Liver (tissue), 8 donors: ENCODE measurements at regions not wholly inside any gene's neighbourhood (a gene's known extent, or its start where the extent isn't known, plus 50 kb on each side); places are given as distances from the start of the nearest gene placed in this dataset.

Experiments
- DNase-seq: peaks from one replicate; pipeline ENCODE4 v3.0.0-alpha.2; 2017; ENCODE audit warnings: low spot score
- H3K27ac ChIP-seq, 2 donors: one replicate each; pipeline ENCODE4 v1.7.0; 2013; ENCODE audit warnings: inconsistent platforms in 2 of 2, low read length in 2 of 2, control low read depth in 1 of 2, low read depth in 1 of 2, mild to moderate bottlenecking in 1 of 2
- H3K27me3 ChIP-seq, 4 donors: one replicate each; pipeline versions ENCODE4 v1.6.1 to v1.7.0; 2013; ENCODE audit warnings: low read length in 3 of 4, inconsistent platforms in 1 of 4, mild to moderate bottlenecking in 1 of 4, moderate library complexity in 1 of 4; ENCODE audit not compliant: control insufficient read depth in 4 of 4, insufficient read depth in 4 of 4
- H3K36me3 ChIP-seq, 4 donors: one replicate each; pipeline versions ENCODE4 v1.6.1 to v1.7.0; 2013; ENCODE audit warnings: low read length in 3 of 4, mild to moderate bottlenecking in 3 of 4, low read depth in 1 of 4, moderate library complexity in 1 of 4; ENCODE audit not compliant: control insufficient read depth in 4 of 4, insufficient read depth in 3 of 4
- H3K4me1 ChIP-seq, 4 donors: one replicate each; pipeline versions ENCODE4 v1.6.1 to v1.7.0; 2013; ENCODE audit warnings: low read length in 3 of 4, mild to moderate bottlenecking in 3 of 4, moderate library complexity in 1 of 4; ENCODE audit not compliant: control insufficient read depth in 4 of 4, insufficient read depth in 4 of 4
- H3K4me3 ChIP-seq, 3 donors: one replicate each; pipeline versions ENCODE4 v1.6.1 to v1.7.0; 2013; ENCODE audit warnings: low read length in 3 of 3, control low read depth in 1 of 3, low read depth in 1 of 3, mild to moderate bottlenecking in 1 of 3
- H3K9ac ChIP-seq, 2 donors: one replicate each; pipeline ENCODE4 v1.7.0; 2013; ENCODE audit warnings: low read length in 2 of 2, mild to moderate bottlenecking in 2 of 2, moderate library complexity in 2 of 2, control low read depth in 1 of 2, low read depth in 1 of 2
- H3K9me3 ChIP-seq, 4 donors: one replicate each; pipeline versions ENCODE4 v1.6.1 to v1.7.0; 2013; ENCODE audit warnings: low read length in 3 of 4; ENCODE audit not compliant: control insufficient read depth in 4 of 4
- EGR1 ChIP-seq, 2 donors: IDR thresholded peaks; 2 replicates each; pipeline ENCODE4 v1.6.1; 2016 to 2018; ENCODE audit warnings: antibody characterized with exemption in 2 of 2, low read depth in 2 of 2
- FOXA1 ChIP-seq: IDR thresholded peaks from 2 replicates; pipeline ENCODE4 v1.6.1; 2016; ENCODE audit warnings: antibody characterized with exemption
- FOXA2 ChIP-seq: IDR thresholded peaks from 2 replicates; pipeline ENCODE4 v1.6.1; 2016; ENCODE audit warnings: antibody characterized with exemption
- GABPA ChIP-seq, 2 donors: IDR thresholded peaks in 1 of 2; conservative IDR thresholded peaks in 1 of 2; 2 replicates each; pipeline ENCODE4 v1.6.1; 2016; ENCODE audit warnings: antibody characterized with exemption in 2 of 2, mild to moderate bottlenecking in 1 of 2, moderate library complexity in 1 of 2
- HNF4A ChIP-seq, 2 donors: conservative IDR thresholded peaks; 2 replicates each; pipeline ENCODE4 v1.6.1; 2016; ENCODE audit warnings: antibody characterized with exemption in 2 of 2, mild to moderate bottlenecking in 2 of 2
- HNF4G ChIP-seq: IDR thresholded peaks from 2 replicates; pipeline ENCODE4 v1.6.1; 2016; ENCODE audit warnings: antibody characterized with exemption
- JUND ChIP-seq, 2 donors: IDR thresholded peaks; 2 replicates each; pipeline ENCODE4 v1.6.1; 2016; ENCODE audit warnings: antibody characterized with exemption in 2 of 2
- NR2F2 ChIP-seq: IDR thresholded peaks from 2 replicates; pipeline ENCODE4 v1.6.1; 2016; ENCODE audit warnings: antibody characterized with exemption
- RAD21 ChIP-seq, 2 donors: IDR thresholded peaks; 2 replicates each; pipeline ENCODE4 v1.6.1; 2016; ENCODE audit warnings: antibody characterized with exemption in 2 of 2, mild to moderate bottlenecking in 2 of 2
- RXRA ChIP-seq, 2 donors: IDR thresholded peaks; 2 replicates each; pipeline ENCODE4 v1.6.1; 2017 to 2018; ENCODE audit warnings: antibody characterized with exemption in 2 of 2, mild to moderate bottlenecking in 1 of 2
- SP1 ChIP-seq: IDR thresholded peaks from 2 replicates; pipeline ENCODE4 v1.6.1; 2018; ENCODE audit warnings: antibody characterized with exemption, mild to moderate bottlenecking
- TAF1 ChIP-seq: conservative IDR thresholded peaks from 2 replicates; pipeline ENCODE4 v1.6.1; 2016; ENCODE audit warnings: antibody characterized with exemption, mild to moderate bottlenecking
- YY1 ChIP-seq: IDR thresholded peaks from 2 replicates; pipeline ENCODE4 v1.6.1; 2016; ENCODE audit warnings: antibody characterized with exemption, mild to moderate bottlenecking
- WGBS: extraction: QIAGEN DNeasy Blood & Tissue Kit; methylation state at CpG from one replicate; pipeline ENCODE4 v1.1.7; 2013; 5-methylcytosine and 5-hydroxymethylcytosine counted together
- TF ChIP-seq, protein P1 (sequence below): IDR thresholded peaks from 2 replicates; pipeline ENCODE4 v1.6.1; 2016; ENCODE audit warnings: antibody characterized with exemption, mild to moderate bottlenecking
- TF ChIP-seq, protein P2 (sequence below): IDR thresholded peaks from 2 replicates; pipeline ENCODE4 v1.6.1; 2016; ENCODE audit warnings: antibody characterized with exemption
- TF ChIP-seq, protein P3 (sequence below): IDR thresholded peaks from 2 replicates; pipeline ENCODE4 v1.6.1; 2016; ENCODE audit warnings: antibody characterized with exemption
- TF ChIP-seq, protein P4 (sequence below): IDR thresholded peaks from 2 replicates; pipeline ENCODE4 v1.6.1; 2016; ENCODE audit warnings: antibody characterized with exemption
- TF ChIP-seq, protein P5 (sequence below): fragments of 150-350 bp; IDR thresholded peaks from 2 replicates; pipeline ENCODE4 v1.5.1; 2017; ENCODE audit warnings: improper control_type of control experiment, low read depth, low read length; ENCODE audit not compliant: missing input control
- donor health status: healthy.
- donor health status: healthy.
- donor health status: healthy.
- donor health status: healthy.
- donor health status: healthy.

DNA sequence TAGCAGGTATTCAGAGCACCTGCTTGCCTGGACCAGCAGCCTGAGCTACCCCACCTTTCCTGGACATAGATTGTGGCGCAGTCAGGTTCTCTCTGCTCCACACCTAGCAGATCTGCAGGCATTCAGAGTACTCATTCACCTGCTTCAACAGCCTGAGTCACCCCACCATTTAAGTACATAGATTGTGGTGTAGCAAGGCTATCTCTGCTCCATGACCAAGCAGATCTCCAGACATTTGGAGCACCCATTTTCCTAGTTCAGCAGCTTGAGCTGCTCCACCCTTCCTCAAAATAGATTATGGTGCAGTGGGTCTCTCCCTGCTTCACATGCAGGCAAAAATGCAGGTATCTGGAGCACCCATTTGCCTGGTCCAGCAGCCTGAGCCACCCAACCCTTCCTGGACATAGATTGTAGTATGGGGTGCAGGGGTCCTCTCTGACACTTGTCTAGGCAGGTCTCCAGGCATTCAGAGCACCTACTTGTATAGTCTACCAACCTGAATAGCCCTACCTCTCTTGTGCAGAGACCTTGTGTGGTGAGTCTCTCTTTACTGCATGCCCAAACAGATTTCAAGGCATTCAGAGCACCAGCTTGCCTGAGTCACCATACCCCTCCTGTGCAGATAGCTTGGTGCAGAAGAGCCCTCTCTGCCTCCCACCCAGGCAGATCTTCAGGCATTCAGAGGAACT is 466.0 kb upstream of the THBS1 start:
- peaks cover 0 to 6% (median 0%) of the 10 kb centered on the region in 4 donors for H3K9me3 ChIP-seq
- no peak overlapping the region for H3K27ac ChIP-seq
- WGBS: 94% methylated on average over 1 of the region's 1 CpG
- no peak overlapping the region for H3K9ac ChIP-seq
- TF ChIP-seq, protein P1, sequence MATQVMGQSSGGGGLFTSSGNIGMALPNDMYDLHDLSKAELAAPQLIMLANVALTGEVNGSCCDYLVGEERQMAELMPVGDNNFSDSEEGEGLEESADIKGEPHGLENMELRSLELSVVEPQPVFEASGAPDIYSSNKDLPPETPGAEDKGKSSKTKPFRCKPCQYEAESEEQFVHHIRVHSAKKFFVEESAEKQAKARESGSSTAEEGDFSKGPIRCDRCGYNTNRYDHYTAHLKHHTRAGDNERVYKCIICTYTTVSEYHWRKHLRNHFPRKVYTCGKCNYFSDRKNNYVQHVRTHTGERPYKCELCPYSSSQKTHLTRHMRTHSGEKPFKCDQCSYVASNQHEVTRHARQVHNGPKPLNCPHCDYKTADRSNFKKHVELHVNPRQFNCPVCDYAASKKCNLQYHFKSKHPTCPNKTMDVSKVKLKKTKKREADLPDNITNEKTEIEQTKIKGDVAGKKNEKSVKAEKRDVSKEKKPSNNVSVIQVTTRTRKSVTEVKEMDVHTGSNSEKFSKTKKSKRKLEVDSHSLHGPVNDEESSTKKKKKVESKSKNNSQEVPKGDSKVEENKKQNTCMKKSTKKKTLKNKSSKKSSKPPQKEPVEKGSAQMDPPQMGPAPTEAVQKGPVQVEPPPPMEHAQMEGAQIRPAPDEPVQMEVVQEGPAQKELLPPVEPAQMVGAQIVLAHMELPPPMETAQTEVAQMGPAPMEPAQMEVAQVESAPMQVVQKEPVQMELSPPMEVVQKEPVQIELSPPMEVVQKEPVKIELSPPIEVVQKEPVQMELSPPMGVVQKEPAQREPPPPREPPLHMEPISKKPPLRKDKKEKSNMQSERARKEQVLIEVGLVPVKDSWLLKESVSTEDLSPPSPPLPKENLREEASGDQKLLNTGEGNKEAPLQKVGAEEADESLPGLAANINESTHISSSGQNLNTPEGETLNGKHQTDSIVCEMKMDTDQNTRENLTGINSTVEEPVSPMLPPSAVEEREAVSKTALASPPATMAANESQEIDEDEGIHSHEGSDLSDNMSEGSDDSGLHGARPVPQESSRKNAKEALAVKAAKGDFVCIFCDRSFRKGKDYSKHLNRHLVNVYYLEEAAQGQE: no peak
- TF ChIP-seq FOXA1 (no peak), SP1 (no peak), RXRA (IDR thresholded peaks at IDR 0.05) (no peak), EGR1 (IDR thresholded peaks at IDR 0.05; ENCODE audit: low read depth in 2 of 2) (no peak), HNF4A (conservative IDR thresholded peaks at IDR 0.05) (no peak), TAF1 (no peak), JUND (IDR thresholded peaks at IDR 0.05) (no peak), GABPA (IDR thresholded peaks at IDR 0.05 in 1 of 2, conservative IDR thresholded peaks at IDR 0.05 in 1 of 2) (no peak), NR2F2 (no peak), FOXA2 (no peak), HNF4G (no peak), YY1 (no peak), RAD21 (IDR thresholded peaks at IDR 0.05) (no peak)
- TF ChIP-seq, protein P2, sequence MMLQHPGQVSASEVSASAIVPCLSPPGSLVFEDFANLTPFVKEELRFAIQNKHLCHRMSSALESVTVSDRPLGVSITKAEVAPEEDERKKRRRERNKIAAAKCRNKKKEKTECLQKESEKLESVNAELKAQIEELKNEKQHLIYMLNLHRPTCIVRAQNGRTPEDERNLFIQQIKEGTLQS: no peak
- TF ChIP-seq, protein P3, sequence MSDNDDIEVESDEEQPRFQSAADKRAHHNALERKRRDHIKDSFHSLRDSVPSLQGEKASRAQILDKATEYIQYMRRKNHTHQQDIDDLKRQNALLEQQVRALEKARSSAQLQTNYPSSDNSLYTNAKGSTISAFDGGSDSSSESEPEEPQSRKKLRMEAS: no peak
- TF ChIP-seq, protein P4, sequence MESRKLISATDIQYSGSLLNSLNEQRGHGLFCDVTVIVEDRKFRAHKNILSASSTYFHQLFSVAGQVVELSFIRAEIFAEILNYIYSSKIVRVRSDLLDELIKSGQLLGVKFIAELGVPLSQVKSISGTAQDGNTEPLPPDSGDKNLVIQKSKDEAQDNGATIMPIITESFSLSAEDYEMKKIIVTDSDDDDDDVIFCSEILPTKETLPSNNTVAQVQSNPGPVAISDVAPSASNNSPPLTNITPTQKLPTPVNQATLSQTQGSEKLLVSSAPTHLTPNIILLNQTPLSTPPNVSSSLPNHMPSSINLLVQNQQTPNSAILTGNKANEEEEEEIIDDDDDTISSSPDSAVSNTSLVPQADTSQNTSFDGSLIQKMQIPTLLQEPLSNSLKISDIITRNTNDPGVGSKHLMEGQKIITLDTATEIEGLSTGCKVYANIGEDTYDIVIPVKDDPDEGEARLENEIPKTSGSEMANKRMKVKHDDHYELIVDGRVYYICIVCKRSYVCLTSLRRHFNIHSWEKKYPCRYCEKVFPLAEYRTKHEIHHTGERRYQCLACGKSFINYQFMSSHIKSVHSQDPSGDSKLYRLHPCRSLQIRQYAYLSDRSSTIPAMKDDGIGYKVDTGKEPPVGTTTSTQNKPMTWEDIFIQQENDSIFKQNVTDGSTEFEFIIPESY: no peak
- TF ChIP-seq, protein P5, sequence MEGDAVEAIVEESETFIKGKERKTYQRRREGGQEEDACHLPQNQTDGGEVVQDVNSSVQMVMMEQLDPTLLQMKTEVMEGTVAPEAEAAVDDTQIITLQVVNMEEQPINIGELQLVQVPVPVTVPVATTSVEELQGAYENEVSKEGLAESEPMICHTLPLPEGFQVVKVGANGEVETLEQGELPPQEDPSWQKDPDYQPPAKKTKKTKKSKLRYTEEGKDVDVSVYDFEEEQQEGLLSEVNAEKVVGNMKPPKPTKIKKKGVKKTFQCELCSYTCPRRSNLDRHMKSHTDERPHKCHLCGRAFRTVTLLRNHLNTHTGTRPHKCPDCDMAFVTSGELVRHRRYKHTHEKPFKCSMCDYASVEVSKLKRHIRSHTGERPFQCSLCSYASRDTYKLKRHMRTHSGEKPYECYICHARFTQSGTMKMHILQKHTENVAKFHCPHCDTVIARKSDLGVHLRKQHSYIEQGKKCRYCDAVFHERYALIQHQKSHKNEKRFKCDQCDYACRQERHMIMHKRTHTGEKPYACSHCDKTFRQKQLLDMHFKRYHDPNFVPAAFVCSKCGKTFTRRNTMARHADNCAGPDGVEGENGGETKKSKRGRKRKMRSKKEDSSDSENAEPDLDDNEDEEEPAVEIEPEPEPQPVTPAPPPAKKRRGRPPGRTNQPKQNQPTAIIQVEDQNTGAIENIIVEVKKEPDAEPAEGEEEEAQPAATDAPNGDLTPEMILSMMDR: no peak
- H3K4me3 ChIP-seq: no peak overlapping the region
- no peaks in the 10 kb centered on the region for H3K36me3 ChIP-seq
- H3K4me1 ChIP-seq: no peaks in the 10 kb centered on the region
- H3K27me3 ChIP-seq: peaks cover 0 to 3% (median 0%) of the 10 kb centered on the region in 4 donors
- DNase-seq: no peak
